ENCODE measurements at regions not wholly inside any gene's neighbourhood (a gene's known extent, or its start where the extent isn't known, plus 50 kb on each side); places are given as distances from the start of the nearest gene placed in this dataset.

DNA sequence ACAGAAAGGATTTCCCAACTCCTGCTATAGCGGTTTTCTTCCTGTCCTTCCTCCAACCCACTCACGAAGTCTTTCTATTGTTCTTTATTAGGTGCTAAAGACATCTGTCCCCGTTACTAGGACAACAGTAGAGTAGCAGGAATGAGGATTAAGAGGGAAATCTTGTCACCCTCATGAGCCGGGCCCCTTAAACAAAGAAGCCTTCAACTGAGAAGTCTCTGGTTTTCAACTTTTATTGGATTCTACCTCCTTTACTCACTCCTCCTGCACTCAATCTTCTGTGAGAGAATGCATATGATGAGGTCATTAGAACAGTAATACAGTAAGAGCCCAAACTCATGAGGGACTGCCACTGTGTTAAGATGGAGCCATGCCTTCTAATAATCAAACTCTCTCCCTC lies 206.3 kb downstream of the OMA1 start:
- TF ChIP-seq CTCF (IDR thresholded peaks at IDR 0.05) = no peak
- TF ChIP-seq POLR2A (IDR thresholded peaks at IDR 0.05) = no peak
- Histone ChIP-seq H3K9me3 (no peaks in the 10 kb centered on the region), H3K27me3 (no peaks in the 10 kb centered on the region), H3K27ac (no peak overlapping the region), H3K4me1 (peaks cover 0 to 3% (median 0%) of the 10 kb centered on the region in 4 donors), H3K36me3 (no peaks in the 10 kb centered on the region), H3K4me3 (no peak overlapping the region)
- no peak for ATAC-seq
- no peak for DNase-seq
- 84% methylated on average over 4 of the region's 4 CpGs for WGBS (ENCODE audit: insufficient coverage, low coverage, low lambda C conversion rate, missing lambda C conversion rate)
- intact Hi-C loops (cut with DNase I) = no loop called here

GRCh38 chr1:58338081-58338480 lies 208.4 kb downstream of the OMA1 start:
- no peaks in the 10 kb centered on the region for H3K27me3 ChIP-seq
- intact Hi-C loops (cut with DNase I) = no loop called here
- H3K9me3 ChIP-seq = no peaks in the 10 kb centered on the region
- H3K36me3 ChIP-seq = no peaks in the 10 kb centered on the region
- H3K4me1 ChIP-seq = no peaks in the 10 kb centered on the region
- no peak overlapping the region for H3K4me3 ChIP-seq
- ATAC-seq (no peak), DNase-seq (no peak)
- TF ChIP-seq POLR2A (IDR thresholded peaks at IDR 0.05) (no peak), CTCF (IDR thresholded peaks at IDR 0.05) (no peak)
- WGBS (ENCODE audit: insufficient coverage, low coverage, low lambda C conversion rate, missing lambda C conversion rate) = 71% methylated on average over 1 of the region's 1 CpG
- H3K27ac ChIP-seq = no peak overlapping the region

- no peak overlapping the region for H3K4me3 ChIP-seq
- intact Hi-C loops (cut with DNase I) = no loop called here
- H3K27me3 ChIP-seq = no peaks in the 10 kb centered on the region
- no peak overlapping the region for H3K27ac ChIP-seq
- no peaks in the 10 kb centered on the region for H3K9me3 ChIP-seq
- ATAC-seq (no peak), DNase-seq (no peak)
- TF ChIP-seq POLR2A (IDR thresholded peaks at IDR 0.05) (no peak), CTCF (IDR thresholded peaks at IDR 0.05) (no peak)
- WGBS (ENCODE audit: insufficient coverage, low coverage, low lambda C conversion rate, missing lambda C conversion rate) = 91% methylated on average over 1 of the region's 1 CpG
- no peaks in the 10 kb centered on the region for H3K4me1 ChIP-seq
- H3K36me3 ChIP-seq = no peaks in the 10 kb centered on the region
These were observed 213.0 kb downstream of the OMA1 start for GRCh38 chr1:58333511-58333910.

DNA sequence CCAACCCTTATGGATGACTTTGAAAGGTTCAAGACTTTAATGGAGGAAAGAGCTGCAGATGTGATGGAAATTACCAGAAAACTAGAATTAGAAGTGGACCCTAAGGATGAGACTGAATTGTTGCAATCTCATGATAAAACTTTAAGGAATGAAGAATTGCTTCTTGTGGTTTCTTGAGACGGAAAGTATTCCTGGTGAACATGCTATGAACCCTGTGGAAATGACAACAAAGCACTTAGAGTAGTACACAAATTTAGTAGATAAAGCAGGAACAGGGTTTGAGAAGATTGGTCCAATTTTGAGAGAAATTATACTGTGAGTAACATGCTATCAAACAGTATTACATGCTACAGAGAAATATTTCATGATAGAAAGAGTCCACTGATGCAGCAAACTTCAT lies 215.4 kb downstream of the OMA1 start:
- ATAC-seq (no peak), DNase-seq (no peak)
- H3K36me3 ChIP-seq = no peaks in the 10 kb centered on the region
- no peaks in the 10 kb centered on the region for H3K4me1 ChIP-seq
- no peaks in the 10 kb centered on the region for H3K27me3 ChIP-seq
- TF ChIP-seq POLR2A (IDR thresholded peaks at IDR 0.05) = no peak
- no peak for TF ChIP-seq CTCF (IDR thresholded peaks at IDR 0.05)
- H3K4me3 ChIP-seq = no peak overlapping the region
- WGBS (ENCODE audit: insufficient coverage, low coverage, low lambda C conversion rate, missing lambda C conversion rate) = 75% methylated on average over 1 of the region's 1 CpG
- no peak overlapping the region for H3K27ac ChIP-seq
- H3K9me3 ChIP-seq = no peaks in the 10 kb centered on the region
- intact Hi-C loops (cut with DNase I) = no loop called here

DNA sequence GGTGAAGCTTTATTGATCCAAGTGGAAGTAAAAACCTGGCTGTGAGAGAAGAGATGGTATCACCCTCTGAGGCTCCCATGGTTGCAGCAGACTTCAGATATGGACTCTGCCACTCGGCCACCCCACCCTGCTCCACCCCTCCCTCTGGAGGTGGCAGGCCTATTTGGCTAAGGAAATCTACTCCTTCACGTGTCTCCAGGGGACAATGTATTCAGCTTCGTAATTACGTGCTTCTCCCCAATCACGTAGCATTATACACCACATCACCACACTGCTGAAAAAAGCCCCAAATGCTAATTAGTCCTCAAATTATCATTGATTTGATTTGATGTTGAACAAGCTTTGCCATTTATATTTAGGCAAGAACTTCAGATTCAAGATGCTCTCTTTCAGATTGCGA lies 220.7 kb downstream of the OMA1 start:
- no peak for DNase-seq
- Histone ChIP-seq H3K4me3 (no peak overlapping the region), H3K27me3 (no peaks in the 10 kb centered on the region), H3K9me3 (no peaks in the 10 kb centered on the region), H3K27ac (no peak overlapping the region), H3K36me3 (no peaks in the 10 kb centered on the region), H3K4me1 (no peaks in the 10 kb centered on the region)
- intact Hi-C loops (cut with DNase I) = no loop called here
- no peak for ATAC-seq
- WGBS (ENCODE audit: insufficient coverage, low coverage, low lambda C conversion rate, missing lambda C conversion rate) = 63% methylated on average over 6 of the region's 6 CpGs
- TF ChIP-seq POLR2A (IDR thresholded peaks at IDR 0.05) (no peak), CTCF (IDR thresholded peaks at IDR 0.05) (no peak)
